GM19372 (cell line): ENCODE measurements at regions not wholly inside any gene's neighbourhood (a gene's known extent, or its start where the extent isn't known, plus 50 kb on each side); places are given as distances from the start of the nearest gene placed in this dataset.
"Not testable (repeated sequence)": the region's sequence is repeated elsewhere in the genome, so short reads cannot be mapped to it uniquely, and the experiment has no call there.

ENCODE experiments used
- ATAC-seq: cut with Tn5 transposase; IDR thresholded peaks from one replicate; pipeline ENCODE4 v1.9.1; 2021; ENCODE audit warnings: mild to moderate bottlenecking, low read depth, moderate library complexity; ENCODE audit not compliant: unreplicated experiment

GRCh38 chr10:106111246-106111645 is 1053.3 kb downstream of the SORCS1 start:
- no peak for ATAC-seq

DNA sequence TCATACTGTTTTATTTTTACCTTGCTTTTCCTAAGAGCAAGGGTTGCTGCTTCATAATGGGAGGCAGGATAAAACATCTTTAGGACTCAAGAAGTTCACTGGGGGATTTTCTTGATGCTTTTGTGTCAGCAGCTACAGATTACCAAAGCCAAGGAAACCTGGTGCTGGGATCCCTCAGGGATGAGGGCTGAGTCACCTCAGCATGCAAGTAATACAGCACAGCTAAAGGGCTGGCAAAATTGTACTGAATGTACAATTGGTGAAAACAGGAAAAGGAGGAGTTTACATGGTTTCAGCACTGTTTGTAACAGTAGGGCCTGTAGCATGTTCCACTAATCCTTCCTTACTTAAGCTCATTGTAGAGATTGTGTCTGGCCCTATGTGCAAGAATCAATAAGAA is 1056.8 kb downstream of the SORCS1 start:
- no peak for ATAC-seq

DNA sequence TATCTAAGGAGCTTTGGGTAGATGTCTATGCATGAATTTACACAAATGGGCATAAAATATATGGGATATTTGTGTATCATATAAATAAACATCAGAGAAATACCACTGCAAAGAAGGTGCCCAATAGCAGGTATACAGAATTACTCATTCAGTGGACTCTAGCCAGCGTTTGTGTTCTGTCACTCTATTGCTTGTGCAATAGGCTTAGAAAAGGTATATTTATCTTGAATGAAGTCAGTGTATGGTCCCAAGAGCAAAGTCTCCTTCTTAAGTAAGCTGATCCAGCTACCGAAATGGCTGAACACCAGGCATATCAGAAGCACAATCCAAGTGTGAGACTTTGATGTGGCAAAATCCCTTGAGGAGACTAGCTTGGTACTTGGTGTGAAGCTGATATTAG is 1058.4 kb downstream of the SORCS1 start:
- no peak for ATAC-seq

GRCh38 chr10:106089855-106090254 is 1074.7 kb downstream of the SORCS1 start:
- ATAC-seq: no peak

DNA sequence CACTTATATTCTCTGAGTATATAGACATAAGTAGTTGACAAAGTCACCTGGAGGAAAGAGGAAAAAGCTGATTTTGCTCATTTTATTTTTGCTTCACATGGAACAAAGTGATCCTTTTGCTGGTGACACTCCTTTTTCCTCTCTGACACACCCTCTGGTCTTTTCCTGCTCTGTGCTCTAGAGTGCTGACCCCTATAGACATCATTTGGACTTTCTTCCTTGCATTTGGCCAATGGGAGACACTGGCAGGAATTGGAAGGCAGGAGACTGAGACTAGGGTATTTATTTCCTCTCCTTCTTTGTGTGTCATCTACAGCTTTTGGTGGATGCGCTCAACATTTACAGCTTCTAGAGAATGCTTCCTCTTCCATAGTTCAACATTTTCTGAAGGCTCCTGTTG is 1078.1 kb downstream of the SORCS1 start:
- no peak for ATAC-seq

- no peak for ATAC-seq
Observed at GRCh38 chr10:106083572-106083971, 1080.9 kb downstream of the SORCS1 start.

GRCh38 chr10:106082865-106083264 is 1081.6 kb downstream of the SORCS1 start:
- ATAC-seq: no peak

GRCh38 chr10:106078895-106079576 is 1085.5 kb downstream of the SORCS1 start:
- ATAC-seq: no peak

DNA sequence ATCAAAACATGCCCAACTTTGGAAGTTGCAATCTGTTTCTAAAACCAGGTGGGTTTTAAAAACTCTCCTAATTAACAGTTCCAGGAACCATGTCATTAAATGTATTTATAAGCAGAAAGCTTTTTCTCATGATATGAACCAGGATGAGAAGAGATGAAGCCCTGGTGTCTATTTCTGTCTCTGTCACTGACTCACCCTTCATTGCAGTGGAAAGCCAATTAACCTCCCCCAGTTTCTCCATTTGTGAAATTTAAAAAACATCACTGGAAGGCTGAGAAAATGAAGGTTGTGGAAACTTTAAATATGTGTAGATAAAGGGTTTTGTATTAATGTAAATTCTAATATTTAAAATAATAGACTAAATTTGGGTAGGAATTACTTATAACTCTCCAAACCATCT is 1088.0 kb downstream of the SORCS1 start:
- ATAC-seq: no peak

DNA sequence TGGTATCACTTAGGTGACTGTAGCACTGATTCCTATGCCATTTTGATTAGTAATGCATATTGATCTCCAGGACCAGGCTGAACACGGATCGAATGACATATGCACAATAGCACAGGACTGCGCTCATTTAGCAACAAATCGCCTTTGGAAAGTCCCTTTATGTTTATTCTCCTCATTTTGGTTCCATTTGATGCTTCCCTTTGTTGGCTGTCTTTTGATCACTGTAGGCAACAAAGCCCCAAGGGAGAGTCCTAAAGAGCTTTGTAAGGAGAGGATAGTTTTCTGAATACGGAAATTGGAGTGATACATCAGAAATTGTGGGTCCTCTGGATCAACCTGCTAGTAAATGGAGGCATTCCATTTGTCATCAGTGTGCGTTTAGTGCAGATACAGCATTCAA is 1111.4 kb downstream of the SORCS1 start:
- no peak for ATAC-seq

DNA sequence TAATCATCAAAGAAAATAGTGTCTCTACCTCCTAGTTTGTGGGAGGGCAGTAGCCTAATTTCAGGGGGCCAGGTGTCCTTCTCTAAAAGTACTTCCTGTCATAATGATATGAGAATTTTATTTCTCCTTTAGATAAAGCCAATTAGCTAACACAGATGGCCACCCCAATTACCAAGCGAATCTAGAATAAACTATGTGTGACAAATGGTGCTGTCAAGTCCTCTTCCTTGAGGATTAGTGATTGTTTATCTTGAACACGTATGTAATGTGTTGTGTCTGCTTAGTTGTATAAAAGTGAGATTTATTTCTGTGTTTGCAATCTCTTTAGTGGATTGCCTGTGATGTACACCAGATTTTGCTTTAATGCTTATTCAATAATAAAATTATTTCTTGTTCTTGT is 1120.0 kb downstream of the SORCS1 start:
- ATAC-seq: no peak

GRCh38 chr10:106043863-106044262 is 1120.6 kb downstream of the SORCS1 start:
- ATAC-seq: no peak

- no peak for ATAC-seq
Observed at GRCh38 chr10:106038246-106038645, 1126.3 kb downstream of the SORCS1 start.

DNA sequence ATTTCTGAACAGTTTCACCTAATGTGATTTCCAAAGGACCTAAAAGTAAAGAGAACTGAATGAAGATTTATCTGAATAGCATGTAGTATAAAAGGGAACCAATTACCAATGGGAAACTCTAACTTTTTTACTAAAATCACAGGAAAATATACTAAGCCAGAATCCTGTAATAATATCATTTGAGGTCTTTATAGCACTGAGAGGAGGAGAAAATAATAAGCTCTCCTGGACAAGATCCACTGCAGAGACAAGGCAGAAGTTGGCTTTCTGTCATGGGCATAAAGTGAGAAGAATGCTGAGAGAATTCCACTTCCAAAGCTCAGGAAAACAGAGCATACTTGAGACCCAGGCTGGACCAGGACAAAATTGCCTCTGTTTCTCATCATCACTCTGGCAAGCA is 1131.4 kb downstream of the SORCS1 start:
- no peak for ATAC-seq

GRCh38 chr10:106032450-106033002 is 1132.0 kb downstream of the SORCS1 start:
- no peak for ATAC-seq

DNA sequence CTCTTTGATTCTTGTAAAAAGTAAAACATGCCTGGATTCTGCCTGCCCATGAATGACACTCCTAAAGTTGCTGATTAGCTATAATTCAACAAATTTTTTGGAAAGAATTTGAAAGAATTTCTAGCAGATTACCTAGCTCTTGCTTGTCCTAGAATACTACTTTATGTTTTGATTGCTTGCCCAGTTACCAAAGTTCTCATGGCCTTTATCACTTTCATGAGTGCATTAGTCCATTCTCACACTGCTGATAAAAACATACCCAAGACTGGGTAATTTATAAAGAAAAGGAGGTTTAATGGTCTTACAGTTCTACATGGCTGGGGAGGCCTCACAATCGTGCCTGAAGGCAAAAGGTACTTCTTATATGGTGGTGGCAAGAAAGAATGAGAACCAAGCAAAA is 1137.3 kb downstream of the SORCS1 start:
- no peak for ATAC-seq

DNA sequence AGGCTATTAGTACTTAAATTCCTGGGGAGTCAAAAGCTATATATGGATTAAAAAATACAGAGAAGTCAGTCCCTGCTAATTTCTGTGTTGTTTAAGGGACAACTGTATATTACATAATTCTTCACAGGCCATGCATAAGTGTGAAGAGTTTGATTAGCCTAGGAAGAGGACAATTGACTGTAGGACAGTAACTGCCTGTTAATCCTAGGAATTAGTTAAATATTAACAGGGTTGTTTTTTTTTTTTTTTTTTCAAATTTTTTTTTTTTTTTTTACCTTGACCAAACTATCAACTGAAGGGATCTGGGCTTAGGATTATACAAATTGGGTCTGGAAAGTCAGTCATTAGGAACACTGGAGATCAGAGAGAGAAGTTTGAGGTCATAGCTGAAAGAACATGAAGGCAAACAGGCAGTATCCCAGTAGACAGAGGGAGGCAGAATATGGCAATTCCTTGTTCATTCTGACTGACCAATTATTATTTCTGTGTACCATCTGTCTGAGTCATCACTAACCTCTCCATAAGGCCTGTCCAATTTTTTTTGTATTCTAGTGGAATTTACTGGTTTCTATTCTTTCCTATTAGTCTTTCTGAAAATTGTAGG is 1139.2 kb downstream of the SORCS1 start:
- ATAC-seq: no peak

- ATAC-seq: no peak
Observed at GRCh38 chr10:106023329-106023728, 1141.2 kb downstream of the SORCS1 start.

DNA sequence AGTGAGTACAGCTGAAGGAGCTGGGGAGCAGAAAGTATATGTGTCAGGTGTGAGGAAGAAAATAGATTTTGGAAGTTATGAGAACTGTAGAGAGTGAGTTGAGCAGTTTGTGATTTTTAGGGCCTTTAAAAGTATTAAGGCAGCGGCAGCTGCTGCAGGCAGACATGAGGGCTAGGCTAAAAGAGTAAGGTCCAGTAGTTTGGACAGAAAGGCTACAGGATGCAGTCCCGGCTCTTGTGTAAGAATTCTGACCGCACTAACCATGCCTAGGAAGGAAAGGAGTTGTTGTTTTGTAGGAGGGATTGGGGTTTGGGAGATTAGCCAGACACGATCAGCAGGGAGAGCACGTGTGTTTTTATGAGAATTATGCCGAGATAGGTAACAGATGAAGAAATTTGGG is 1144.9 kb downstream of the SORCS1 start:
- ATAC-seq: not testable (repeated sequence)

GRCh38 chr10:106015369-106016199 is 1148.9 kb downstream of the SORCS1 start:
- not testable (repeated sequence) for ATAC-seq

- no peak for ATAC-seq
Observed at GRCh38 chr10:106011250-106011649, 1153.3 kb downstream of the SORCS1 start.
